Stimulated activated CD8-positive, alpha-beta memory T cell treated with anti-CD3 and anti-CD28 coated beads, Interleukin-7, amount 100 ng/mL, for 4 hours (primary cell): ENCODE measurements at regions not wholly inside any gene's neighbourhood (a gene's known extent, or its start where the extent isn't known, plus 50 kb on each side); places are given as distances from the start of the nearest gene placed in this dataset.

Experiments used
- DNase-seq, 2 donors: peaks; one replicate each; pipeline ENCODE4 v3.0.0-alpha.2; 2020; ENCODE audit warnings: low read depth in 2 of 2

GRCh38 chr18:38933322-38933721 is 1367.7 kb upstream of the CELF4 start:
- no peak for DNase-seq

DNA sequence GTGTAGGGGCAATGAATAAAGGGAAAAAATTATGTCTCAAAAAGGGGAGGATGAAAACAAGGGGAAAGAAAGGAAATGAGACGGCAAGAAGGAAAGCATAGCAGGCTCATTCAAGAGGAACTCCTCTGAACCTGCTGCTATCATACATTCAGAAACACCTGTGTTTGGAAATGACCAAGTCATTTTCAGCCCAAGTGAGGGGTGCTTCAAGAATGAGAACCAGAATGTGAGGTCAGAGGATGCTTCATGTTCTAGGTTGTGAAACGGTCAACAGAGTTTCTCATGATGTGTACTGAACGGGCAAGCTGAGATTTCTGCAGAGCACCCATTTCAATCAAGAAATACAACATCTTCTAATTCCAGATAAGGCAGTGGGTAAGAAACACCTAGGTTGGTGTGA is 1367.2 kb upstream of the CELF4 start:
- DNase-seq, result no peak

GRCh38 chr18:38931754-38932050 is 1366.1 kb upstream of the CELF4 start:
- no peak for DNase-seq

DNA sequence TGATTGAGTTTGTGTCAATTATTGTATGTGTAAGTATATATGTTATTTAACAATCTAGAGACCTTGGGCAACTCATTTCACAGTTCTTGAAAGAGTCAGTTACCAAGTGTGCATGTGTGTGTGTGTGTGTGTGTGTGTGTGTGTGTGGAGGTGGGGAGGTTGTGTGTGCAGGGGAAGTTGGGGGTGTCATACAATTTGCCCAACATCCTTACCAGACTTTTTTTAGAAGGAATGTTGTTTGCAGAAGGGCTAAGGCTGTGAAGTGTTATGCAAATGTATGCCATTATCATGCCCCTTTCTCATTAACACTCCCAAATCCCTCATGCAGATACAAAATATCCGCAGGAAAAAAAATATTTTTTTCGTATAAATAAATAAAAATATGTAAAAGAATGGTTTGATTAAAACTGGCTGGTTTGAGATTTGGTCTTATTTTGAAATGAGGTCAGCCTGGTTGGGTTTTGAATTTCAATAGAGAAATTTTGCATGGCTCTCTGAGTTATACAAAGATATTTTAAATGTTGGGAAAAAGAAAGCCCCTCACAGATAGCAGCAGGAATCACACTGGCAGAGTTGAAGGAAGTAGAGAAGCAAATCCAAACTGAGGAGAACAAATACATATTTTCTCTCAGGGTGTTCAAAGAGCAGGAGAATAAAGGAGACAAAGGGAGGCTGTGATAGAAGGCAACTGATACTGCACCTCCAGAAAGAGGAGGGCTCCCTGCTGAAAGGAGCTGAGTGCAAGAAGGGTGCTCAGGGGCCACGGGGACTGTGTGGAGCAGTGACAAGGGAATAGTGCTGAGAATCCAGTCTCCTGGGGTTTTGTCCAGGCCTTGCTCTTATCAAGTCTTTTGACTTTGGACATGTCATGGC is 1365.5 kb upstream of the CELF4 start:
- no peak for DNase-seq

GRCh38 chr18:38923540-38923939 is 1357.9 kb upstream of the CELF4 start:
- DNase-seq, result no peak

GRCh38 chr18:38923126-38923525 is 1357.5 kb upstream of the CELF4 start:
- DNase-seq, result no peak

- DNase-seq, result no peak
Measured at GRCh38 chr18:38909972-38910371, 1344.4 kb upstream of the CELF4 start.

- no peak for DNase-seq
Measured at GRCh38 chr18:38902796-38903195, 1337.2 kb upstream of the CELF4 start.

- no peak for DNase-seq
Measured at GRCh38 chr18:38900445-38900844, 1334.8 kb upstream of the CELF4 start.

DNA sequence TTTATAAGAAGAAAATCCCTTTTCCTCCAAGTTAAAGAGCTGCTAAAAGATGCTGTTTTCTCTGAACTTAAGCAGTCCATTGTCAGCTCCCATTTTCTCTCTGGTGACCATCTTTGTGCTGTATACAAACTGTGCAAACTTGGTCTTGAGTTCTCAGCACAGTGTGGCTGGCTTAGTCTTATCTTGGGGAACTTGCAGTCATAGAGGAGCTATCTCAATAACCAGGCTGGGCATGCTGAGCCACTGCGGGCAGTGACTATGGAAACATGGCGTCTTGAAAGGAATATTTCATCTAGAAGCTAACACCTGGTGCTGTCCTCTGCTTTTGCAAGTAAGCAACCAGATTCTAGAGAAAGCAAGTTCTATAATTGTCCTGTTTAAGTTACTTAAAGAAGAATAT is 1334.4 kb upstream of the CELF4 start:
- DNase-seq, result no peak

- DNase-seq, result no peak
Measured at GRCh38 chr18:38899252-38899651, 1333.7 kb upstream of the CELF4 start.

DNA sequence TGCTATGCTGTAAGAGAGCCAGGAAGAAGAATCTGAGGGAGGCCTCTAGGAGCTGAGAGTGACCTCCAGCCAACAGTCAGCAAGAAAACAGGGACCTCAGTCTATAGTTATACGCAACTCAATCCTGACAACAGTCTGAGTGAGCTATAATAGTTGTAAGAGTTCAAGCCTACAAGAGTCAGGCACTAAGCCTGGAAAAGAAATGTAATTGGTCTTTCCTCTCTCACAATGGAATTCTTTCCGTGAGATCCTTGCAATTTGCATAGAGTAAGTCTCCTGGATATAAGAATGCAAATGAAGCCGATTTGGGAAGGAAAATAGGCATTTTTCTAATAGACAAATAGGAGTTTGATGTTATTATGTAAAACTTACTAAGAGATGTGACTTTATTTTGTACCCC is 1332.6 kb upstream of the CELF4 start:
- no peak for DNase-seq

DNA sequence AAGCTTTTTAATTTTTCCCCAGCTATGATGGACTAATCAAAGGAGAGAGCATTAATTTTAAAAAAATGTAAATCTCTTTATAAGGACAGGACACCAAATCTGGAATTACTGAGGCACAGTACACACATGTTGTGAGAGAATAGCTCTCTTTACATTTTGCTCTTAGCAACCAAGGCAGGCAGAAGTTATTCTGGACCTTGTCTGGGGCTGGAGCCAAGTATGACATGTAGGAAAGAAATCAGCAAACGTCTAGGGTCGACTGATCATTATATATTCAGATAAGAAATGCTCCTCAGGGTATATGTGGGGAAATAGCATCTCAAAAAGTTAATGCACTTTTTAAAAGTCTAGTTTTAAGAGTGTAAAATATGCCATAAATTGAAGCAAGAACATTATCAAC is 1330.0 kb upstream of the CELF4 start:
- no peak for DNase-seq

DNA sequence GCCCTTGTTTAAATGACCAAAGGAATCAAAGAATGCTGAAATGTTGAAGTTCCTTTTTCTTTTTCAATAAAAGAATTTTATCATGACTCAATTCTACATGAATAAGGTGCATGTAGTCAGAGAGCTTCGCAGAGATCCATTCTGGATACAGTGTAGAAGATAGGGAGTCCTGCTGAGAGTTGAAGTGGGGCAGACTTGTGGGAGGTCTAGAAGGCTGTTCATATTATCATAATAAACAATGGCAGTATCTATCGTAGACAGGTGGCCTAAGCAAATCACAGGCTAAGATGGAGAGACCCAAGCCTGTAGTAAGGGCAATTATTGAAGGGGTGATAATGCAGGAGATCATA is 1322.0 kb upstream of the CELF4 start:
- DNase-seq, result no peak

DNA sequence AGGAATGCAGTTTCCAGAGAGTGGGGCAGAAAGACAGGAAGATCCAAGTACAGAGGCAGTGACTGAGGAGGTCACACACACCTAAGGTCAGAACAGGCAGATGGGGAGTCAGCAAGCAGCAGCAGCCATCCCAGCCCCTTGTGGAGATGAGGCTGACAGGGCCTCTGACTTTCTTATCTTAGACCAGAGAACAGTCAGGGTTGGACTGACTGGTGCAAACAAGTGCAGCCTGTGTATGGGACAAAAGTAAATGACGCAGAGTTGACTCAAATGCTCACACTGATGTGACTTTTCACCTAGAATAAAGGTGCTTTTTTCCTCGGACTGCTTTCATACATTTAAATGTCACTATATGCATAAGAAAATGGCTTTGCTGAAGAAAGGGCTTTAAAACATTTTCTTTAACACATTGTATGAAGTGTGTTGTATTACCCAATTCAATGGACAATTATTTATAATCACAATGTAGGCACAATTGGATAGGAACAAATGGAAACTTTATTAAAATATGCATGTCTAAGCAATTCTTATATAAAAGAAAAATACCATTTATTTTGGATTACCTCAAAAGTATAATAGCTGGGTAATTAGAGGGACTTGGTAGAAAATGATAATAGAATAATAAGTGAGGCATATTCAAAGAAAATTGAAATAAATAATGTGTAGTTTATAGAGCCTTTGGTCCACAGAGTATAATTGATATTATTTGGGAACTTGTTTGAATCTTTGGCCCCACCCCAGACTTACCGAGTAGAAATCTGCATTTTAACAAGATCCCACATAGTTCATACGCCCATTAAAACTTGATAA is 1321.5 kb upstream of the CELF4 start:
- DNase-seq, result no peak

- DNase-seq, result no peak
Measured at GRCh38 chr18:38886235-38886634, 1320.6 kb upstream of the CELF4 start.

GRCh38 chr18:38884050-38884449 is 1318.5 kb upstream of the CELF4 start:
- DNase-seq, result no peak

- DNase-seq, result no peak
Measured at GRCh38 chr18:38883111-38883510, 1317.5 kb upstream of the CELF4 start.

- no peak for DNase-seq
Measured at GRCh38 chr18:38879871-38880270, 1314.3 kb upstream of the CELF4 start.

GRCh38 chr18:38872342-38872741 is 1306.7 kb upstream of the CELF4 start:
- DNase-seq, result no peak

- no peak for DNase-seq
Measured at GRCh38 chr18:38868757-38869156, 1303.2 kb upstream of the CELF4 start.

GRCh38 chr18:38867680-38868079 is 1302.1 kb upstream of the CELF4 start:
- no peak for DNase-seq

GRCh38 chr18:38851526-38851925 is 1285.9 kb upstream of the CELF4 start:
- no peak for DNase-seq
